ENCODE measurements at regions not wholly inside any gene's neighbourhood (a gene's known extent, or its start where the extent isn't known, plus 50 kb on each side); places are given as distances from the start of the nearest gene placed in this dataset.

- TF ChIP-seq GLIS3 (CRISPR knock-in tag; IDR thresholded peaks at IDR 0.05) (no peak), ZNF70 (CRISPR knock-in tag; IDR thresholded peaks at IDR 0.05) (no peak), TOX (CRISPR knock-in tag; IDR thresholded peaks at IDR 0.05; ENCODE audit: borderline replicate concordance) (peak; percentile 44; the same call in 1 of the 2 replicates), ZFP3 (CRISPR knock-in tag; IDR thresholded peaks at IDR 0.05) (no peak)
- TF ChIP-seq, protein P1, sequence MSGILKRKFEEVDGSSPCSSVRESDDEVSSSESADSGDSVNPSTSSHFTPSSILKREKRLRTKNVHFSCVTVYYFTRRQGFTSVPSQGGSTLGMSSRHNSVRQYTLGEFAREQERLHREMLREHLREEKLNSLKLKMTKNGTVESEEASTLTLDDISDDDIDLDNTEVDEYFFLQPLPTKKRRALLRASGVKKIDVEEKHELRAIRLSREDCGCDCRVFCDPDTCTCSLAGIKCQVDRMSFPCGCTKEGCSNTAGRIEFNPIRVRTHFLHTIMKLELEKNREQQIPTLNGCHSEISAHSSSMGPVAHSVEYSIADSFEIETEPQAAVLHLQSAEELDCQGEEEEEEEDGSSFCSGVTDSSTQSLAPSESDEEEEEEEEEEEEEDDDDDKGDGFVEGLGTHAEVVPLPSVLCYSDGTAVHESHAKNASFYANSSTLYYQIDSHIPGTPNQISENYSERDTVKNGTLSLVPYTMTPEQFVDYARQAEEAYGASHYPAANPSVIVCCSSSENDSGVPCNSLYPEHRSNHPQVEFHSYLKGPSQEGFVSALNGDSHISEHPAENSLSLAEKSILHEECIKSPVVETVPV (CRISPR knock-in tag; IDR thresholded peaks at IDR 0.05): no peak
Measured at GRCh38 chr2:176582990-176583481, 313.8 kb downstream of the MTX2 start.
